ENCODE measurements at regions not wholly inside any gene's neighbourhood (a gene's known extent, or its start where the extent isn't known, plus 50 kb on each side); places are given as distances from the start of the nearest gene placed in this dataset.

DNA sequence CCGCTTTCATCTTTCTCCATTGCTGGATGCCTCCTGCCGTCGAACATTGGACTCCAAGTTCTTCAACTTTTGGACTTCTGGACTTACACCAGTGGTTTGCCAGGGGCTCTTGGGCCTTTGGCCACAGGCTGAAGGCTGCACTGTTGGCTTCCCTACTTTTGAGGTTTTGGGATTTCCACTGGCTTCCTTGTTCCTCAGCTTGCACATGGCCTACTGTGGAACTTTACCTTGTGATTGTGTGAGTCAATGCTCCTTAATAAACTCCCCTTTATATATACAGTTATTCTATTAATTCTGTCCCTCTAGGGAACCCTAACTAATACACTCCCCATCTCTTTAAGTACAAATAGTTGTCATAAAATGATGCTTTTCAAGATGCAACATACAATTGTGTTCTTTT is 595.3 kb downstream of the ARAP2 start:
- TF ChIP-seq, protein P1, sequence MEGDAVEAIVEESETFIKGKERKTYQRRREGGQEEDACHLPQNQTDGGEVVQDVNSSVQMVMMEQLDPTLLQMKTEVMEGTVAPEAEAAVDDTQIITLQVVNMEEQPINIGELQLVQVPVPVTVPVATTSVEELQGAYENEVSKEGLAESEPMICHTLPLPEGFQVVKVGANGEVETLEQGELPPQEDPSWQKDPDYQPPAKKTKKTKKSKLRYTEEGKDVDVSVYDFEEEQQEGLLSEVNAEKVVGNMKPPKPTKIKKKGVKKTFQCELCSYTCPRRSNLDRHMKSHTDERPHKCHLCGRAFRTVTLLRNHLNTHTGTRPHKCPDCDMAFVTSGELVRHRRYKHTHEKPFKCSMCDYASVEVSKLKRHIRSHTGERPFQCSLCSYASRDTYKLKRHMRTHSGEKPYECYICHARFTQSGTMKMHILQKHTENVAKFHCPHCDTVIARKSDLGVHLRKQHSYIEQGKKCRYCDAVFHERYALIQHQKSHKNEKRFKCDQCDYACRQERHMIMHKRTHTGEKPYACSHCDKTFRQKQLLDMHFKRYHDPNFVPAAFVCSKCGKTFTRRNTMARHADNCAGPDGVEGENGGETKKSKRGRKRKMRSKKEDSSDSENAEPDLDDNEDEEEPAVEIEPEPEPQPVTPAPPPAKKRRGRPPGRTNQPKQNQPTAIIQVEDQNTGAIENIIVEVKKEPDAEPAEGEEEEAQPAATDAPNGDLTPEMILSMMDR (conservative IDR thresholded peaks at IDR 0.05; ENCODE audit: low read depth, low read length) = no peak
- H3K4me3 ChIP-seq (ENCODE audit: low read length) = no peak overlapping the region

DNA sequence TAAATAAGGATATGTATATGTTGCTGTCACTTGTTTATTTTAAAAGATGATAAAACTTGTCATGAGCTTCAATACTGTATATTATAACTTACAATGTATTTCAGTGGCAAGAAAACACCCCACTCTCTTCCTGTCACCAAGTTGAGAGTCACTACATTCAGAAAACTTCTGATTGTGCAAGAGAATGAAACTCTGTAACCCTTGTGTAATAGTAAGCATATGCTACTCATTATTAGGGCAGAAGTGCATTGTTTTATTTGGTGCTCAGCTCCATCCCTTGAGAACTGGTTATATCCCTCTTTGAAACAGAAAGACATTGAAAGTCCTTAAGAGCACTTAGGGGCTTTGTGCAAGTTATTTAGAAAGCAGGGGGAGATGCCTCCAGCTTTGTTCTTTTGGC is 594.5 kb downstream of the ARAP2 start:
- no peak for DNase-seq (ENCODE audit: low read depth)
- TF ChIP-seq, protein P1 (conservative IDR thresholded peaks at IDR 0.05; ENCODE audit: low read depth, low read length) = no peak
- H3K4me3 ChIP-seq (ENCODE audit: low read length) = no peak overlapping the region

More for the DNA sequence above, 595.3 kb downstream of the ARAP2 start:
- no peak for DNase-seq (ENCODE audit: low read depth)

DNA sequence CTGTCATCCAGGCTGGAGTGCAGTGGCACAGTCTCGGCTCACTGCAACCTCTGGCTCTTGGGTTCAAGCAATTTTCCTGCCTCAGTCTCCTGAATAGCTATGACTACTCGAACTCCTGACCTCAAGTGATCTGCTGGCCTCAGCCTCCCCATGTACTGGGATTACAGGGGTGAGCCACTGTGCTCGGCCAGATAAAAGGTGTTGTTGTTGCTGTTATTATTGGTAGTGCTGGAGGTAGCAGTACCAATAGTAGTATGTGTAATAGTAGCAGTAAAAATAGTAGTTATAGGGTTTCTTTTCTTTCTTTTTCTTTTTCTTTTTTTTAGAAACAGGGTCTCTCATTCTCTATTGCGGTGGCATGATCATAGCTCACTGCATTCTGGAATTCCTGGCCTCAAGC is 592.1 kb downstream of the ARAP2 start:
- H3K4me3 ChIP-seq (ENCODE audit: low read length) = no peak overlapping the region
- DNase-seq (ENCODE audit: low read depth) = no peak
- TF ChIP-seq, protein P1 (conservative IDR thresholded peaks at IDR 0.05; ENCODE audit: low read depth, low read length) = no peak

DNA sequence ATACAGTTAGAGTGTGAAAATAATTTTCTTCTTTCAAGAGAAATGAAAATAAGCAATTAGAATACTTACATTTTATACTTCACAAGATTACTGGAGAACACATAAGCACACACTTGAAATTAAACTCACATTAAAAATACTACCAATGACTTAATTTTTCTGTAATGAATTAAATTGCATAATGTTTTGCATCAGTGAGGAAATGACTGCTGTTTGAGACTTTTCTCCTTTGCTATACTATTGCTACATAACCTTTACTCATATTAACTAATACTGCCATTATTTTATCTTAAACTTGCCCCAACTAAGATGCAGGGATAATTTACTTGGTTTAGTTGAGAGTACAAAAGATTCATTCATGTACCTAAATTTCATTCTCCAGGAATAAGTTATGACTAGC is 590.9 kb downstream of the ARAP2 start:
- DNase-seq (ENCODE audit: low read depth) = no peak
- TF ChIP-seq, protein P1 (conservative IDR thresholded peaks at IDR 0.05; ENCODE audit: low read depth, low read length) = no peak
- no peak overlapping the region for H3K4me3 ChIP-seq (ENCODE audit: low read length)

DNA sequence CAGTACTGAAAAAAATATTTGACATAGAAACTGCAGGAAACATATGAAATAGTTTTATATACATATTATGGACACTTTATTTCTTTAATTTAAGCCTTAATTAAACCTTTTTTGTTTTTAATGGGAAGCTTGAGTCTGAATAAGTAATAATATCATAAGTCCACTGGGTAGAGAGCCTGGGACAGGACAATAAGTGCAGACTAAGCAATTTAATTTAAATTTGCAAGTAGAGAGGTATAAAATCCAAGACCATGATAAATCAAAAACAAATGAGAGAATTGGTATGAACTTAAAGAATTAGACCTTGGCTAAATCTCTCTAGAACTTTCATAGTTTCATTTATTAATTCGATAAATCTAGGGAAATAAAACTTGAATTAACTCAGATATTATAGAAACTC is 571.2 kb downstream of the ARAP2 start:
- no peak for DNase-seq (ENCODE audit: low read depth)
- TF ChIP-seq, protein P1 (conservative IDR thresholded peaks at IDR 0.05; ENCODE audit: low read depth, low read length) = no peak
- no peak overlapping the region for H3K4me3 ChIP-seq (ENCODE audit: low read length)

DNA sequence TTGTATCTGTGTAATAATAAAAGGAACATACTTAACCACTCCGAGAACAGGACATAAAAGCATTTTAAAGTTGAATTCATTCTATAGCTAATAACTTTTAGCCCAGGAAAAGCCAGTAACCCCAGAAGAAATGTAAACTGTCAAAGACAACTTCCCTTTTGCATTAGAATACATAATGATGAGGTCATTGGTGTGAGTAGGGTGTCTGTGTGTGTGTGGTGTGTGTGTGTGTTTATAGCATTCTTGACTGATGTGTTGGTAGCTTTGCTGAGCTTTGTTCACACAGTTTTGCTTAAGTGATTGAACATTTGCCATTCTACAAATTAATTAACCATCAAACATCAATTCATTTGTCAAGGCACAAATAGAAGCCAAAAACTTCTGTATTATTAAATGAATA is 559.6 kb downstream of the ARAP2 start:
- H3K4me3 ChIP-seq (ENCODE audit: low read length) = no peak overlapping the region
- no peak for DNase-seq (ENCODE audit: low read depth)
- TF ChIP-seq, protein P1 (conservative IDR thresholded peaks at IDR 0.05; ENCODE audit: low read depth, low read length) = no peak

DNA sequence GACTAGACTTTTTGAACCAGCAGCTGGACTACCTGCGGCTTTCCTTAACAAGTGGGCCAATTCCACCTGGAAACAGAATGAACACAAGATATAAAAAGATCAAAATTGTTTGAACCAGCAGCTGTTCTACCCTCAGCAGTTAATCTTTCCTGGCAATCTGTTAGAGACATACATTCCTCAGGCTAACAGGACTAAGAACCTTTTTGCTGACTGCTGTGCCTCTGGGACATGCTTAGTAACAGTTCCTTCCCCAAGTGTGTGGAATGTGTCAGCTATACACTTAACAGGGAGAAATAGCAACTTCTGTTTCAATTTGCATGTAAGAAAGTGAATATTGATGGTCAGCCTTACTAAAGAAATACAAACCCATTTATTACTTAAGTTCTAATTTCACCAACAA is 554.4 kb downstream of the ARAP2 start:
- peak; percentile 81 for DNase-seq (ENCODE audit: low read depth)
- TF ChIP-seq, protein P1 (conservative IDR thresholded peaks at IDR 0.05; ENCODE audit: low read depth, low read length) = no peak
- no peak overlapping the region for H3K4me3 ChIP-seq (ENCODE audit: low read length)

Data from retinal pigment epithelial cell (primary cell).